Colonic mucosa (tissue), 4 donors: ENCODE measurements at regions not wholly inside any gene's neighbourhood (a gene's known extent, or its start where the extent isn't known, plus 50 kb on each side); places are given as distances from the start of the nearest gene placed in this dataset.

Experiments used
- DNase-seq: peaks from one replicate; pipeline ENCODE4 v3.0.0-alpha.2; 2020
- H3K27ac ChIP-seq: fragments of 200-600 bp; one replicate; pipeline ENCODE4 v1.8.0; 2021
- H3K27me3 ChIP-seq: fragments of 200-600 bp; one replicate; pipeline ENCODE4 v1.8.0; 2021
- H3K36me3 ChIP-seq: fragments of 200-600 bp; one replicate; pipeline ENCODE4 v1.8.0; 2021
- H3K4me1 ChIP-seq: fragments of 200-600 bp; one replicate; pipeline ENCODE4 v1.8.0; 2021; ENCODE audit warnings: mild to moderate bottlenecking
- H3K4me3 ChIP-seq: fragments of 200-600 bp; one replicate; pipeline ENCODE4 v1.8.0; 2021
- H3K9ac ChIP-seq, 2 donors: one replicate each; pipeline ENCODE4 v1.7.0; 2013; ENCODE audit warnings: control low read depth in 2 of 2, low read depth in 2 of 2, low read length in 2 of 2
- H3K9me3 ChIP-seq: fragments of 200-600 bp; one replicate; pipeline ENCODE4 v1.8.0; 2021
- intact Hi-C: fragments of 100-400 bp; cut with DNase I; formaldehyde crosslinking; loops from one replicate; pipeline ENCODE4 v1.14.1; 2022
- TF ChIP-seq, protein P1 (sequence below): fragments of 200-600 bp; IDR thresholded peaks from one replicate; pipeline ENCODE4 v1.8.0; 2022; ENCODE audit warnings: antibody characterized with exemption, mild to moderate bottlenecking
- donor health status: healthy.
- donor health status: DM: no; HTN: no; CAD: no.
- donor health status: DM: no; HTN: no; CAD: no.

DNA sequence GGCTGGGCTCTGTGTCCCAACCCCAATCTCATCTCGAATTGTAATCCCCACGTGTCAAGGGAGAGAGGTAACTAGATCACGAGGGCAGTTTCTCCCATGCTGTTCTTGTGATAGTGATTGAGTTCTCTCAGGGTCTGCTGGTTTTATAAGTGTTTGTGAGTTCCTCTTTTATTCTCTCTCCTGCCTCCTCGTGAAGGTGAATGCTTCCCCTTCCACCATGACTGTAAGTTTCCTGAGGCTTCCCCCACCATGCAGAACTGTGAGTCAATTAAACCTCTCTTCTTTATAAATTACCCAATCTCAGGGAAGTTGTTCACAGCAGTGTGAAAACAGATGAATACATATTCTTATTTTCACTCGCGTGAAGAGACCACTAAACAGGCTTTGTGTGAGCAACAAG, 148.2 kb downstream of the TMEM30B start:
- Histone ChIP-seq H3K27ac (no peak overlapping the region), H3K4me3 (no peak overlapping the region), H3K36me3 (no peaks in the 10 kb centered on the region), H3K4me1 (no peaks in the 10 kb centered on the region), H3K27me3 (no peaks in the 10 kb centered on the region), H3K9ac (no peak overlapping the region), H3K9me3 (no peaks in the 10 kb centered on the region)
- intact Hi-C loops: no loop called here
- no peak for DNase-seq
- TF ChIP-seq, protein P1, sequence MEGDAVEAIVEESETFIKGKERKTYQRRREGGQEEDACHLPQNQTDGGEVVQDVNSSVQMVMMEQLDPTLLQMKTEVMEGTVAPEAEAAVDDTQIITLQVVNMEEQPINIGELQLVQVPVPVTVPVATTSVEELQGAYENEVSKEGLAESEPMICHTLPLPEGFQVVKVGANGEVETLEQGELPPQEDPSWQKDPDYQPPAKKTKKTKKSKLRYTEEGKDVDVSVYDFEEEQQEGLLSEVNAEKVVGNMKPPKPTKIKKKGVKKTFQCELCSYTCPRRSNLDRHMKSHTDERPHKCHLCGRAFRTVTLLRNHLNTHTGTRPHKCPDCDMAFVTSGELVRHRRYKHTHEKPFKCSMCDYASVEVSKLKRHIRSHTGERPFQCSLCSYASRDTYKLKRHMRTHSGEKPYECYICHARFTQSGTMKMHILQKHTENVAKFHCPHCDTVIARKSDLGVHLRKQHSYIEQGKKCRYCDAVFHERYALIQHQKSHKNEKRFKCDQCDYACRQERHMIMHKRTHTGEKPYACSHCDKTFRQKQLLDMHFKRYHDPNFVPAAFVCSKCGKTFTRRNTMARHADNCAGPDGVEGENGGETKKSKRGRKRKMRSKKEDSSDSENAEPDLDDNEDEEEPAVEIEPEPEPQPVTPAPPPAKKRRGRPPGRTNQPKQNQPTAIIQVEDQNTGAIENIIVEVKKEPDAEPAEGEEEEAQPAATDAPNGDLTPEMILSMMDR: no peak

DNA sequence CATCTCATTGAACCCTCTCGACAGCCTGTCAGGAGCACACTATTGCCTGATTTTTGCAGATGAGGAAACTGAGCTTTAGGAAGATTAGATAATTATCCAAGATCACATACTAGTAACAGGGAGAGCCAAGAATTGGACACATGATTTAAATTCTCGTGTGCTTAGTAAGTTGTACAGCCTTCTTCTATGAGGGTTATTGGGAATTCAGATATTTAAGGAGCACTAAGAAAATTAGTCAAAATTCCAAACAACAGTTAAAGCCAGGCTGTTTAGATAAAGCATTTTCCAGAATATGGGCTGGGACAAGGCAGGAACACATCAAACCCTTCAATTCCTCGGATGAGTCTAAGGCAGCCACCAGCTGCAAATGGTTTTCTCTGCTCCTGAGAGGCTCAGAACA, 148.8 kb downstream of the TMEM30B start:
- H3K4me1 ChIP-seq: no peaks in the 10 kb centered on the region
- H3K36me3 ChIP-seq: no peaks in the 10 kb centered on the region
- no peaks in the 10 kb centered on the region for H3K27me3 ChIP-seq
- H3K27ac ChIP-seq: no peak overlapping the region
- H3K4me3 ChIP-seq: no peak overlapping the region
- intact Hi-C loops: no loop called here
- TF ChIP-seq, protein P1: no peak
- H3K9me3 ChIP-seq: no peaks in the 10 kb centered on the region
- no peak overlapping the region for H3K9ac ChIP-seq
- no peak for DNase-seq

DNA sequence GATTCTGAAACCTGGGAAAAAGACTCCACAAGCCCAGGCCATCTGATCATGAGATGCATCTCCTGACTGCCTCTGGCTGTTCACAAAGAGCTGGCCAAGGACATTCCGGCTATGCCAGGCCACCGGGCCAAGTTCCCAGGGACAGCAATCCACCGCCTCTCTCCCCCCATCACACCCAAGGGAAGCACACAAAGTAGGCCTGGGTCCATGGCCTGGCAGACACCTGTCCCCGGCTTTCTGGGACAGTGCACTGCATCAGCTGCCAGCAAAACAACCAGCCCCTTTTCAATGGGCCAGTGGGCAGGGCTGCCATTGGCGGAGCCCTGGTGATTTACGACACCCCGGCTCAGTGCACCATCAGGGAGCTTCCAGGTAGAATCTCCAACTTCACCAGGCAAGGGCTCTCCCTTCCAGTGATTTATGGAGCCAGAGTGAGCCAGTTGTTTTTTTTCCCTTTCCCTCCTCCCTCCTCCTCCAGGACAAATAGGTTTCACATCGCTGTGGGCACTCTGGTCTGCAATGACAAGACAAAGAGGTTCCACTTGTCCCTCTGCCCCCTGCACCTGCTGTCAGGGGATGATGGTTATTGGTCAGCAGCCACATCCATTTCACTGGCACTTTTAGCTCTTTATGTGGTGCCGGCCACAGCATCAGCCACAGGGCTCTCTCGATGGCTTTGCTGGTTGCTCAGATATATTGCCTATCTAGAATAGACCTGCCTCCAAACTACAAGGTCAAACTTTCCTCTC, 149.6 kb downstream of the SLC38A6 start:
- H3K4me3 ChIP-seq: no peak overlapping the region
- intact Hi-C loops: no loop called here
- no peak for DNase-seq
- no peaks in the 10 kb centered on the region for H3K27me3 ChIP-seq
- no peaks in the 10 kb centered on the region for H3K36me3 ChIP-seq
- H3K4me1 ChIP-seq: no peaks in the 10 kb centered on the region
- TF ChIP-seq, protein P1: no peak
- no peak overlapping the region for H3K27ac ChIP-seq
- H3K9me3 ChIP-seq: no peaks in the 10 kb centered on the region
- H3K9ac ChIP-seq: no peak overlapping the region

DNA sequence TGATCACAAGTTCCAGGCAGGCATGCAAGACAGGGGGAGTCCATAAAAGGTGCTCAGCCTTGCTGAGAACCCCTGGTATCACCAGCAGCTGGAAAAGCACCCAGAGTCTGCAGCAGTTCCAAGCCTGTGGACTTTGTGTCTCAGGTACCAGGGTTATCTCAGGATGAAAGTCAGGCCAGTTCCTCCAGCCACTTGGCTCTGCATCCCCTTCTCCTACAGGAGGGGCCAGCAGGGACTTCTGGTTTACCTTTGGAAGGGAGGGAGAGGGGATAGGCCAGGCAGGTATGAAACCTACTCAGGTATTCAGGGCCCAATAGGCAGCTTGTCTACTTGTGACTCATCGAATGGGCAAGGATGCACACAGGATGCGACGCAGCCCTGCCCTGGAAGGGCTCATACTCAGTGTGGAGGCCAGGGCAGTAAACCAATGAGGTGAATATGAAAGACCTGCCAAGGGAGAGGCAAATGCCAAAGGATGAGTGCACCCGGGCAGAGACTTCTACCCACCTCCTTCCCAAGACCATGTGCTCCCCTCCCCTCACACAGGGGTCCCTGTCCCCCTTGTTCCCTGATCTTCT, 148.2 kb downstream of the SLC38A6 start:
- Histone ChIP-seq H3K27ac (no peak overlapping the region), H3K9ac (no peak overlapping the region), H3K4me1 (no peaks in the 10 kb centered on the region), H3K4me3 (no peak overlapping the region), H3K36me3 (no peaks in the 10 kb centered on the region), H3K27me3 (no peaks in the 10 kb centered on the region), H3K9me3 (no peaks in the 10 kb centered on the region)
- DNase-seq: no peak
- intact Hi-C loops: no loop called here
- TF ChIP-seq, protein P1: no peak

DNA sequence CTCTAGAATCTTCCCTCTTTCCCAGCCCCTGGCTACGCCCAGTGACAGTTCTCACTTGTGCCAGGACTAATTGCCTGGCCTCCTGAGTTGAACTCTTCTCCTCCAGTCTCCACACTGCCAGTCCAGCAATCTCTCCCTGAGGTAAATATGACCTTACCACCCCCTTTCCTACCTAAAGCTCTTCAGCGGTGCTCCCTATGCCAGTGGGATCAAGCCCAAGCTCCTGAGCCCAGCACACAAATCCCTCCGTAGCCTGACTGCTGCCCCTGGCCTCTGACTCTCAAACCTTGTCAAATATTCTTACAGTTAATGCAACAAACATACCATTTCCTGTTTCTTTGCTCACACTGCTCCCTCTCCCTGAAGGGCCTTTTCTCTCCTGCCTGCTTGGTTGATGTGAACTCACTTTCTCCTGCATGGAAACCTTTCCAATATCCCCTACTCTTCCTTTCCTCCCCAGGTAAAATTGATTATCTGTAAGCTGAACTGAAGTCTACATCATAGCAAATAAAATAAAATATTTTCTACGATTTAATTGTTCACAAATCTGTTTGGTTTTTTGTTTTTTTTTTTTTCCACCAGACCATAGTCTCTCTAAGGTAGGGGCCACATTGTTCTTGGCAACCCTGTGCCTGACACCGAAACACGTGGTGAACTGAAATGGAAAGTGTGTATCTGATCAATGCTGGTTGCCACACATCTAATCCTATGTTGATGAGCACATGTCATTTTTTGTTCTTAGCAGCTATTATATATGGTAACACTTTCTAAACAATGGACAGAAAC, 147.5 kb downstream of the SLC38A6 start:
- Histone ChIP-seq H3K9ac (no peak overlapping the region), H3K27ac (no peak overlapping the region), H3K4me1 (no peaks in the 10 kb centered on the region), H3K4me3 (no peak overlapping the region), H3K27me3 (no peaks in the 10 kb centered on the region), H3K9me3 (no peaks in the 10 kb centered on the region), H3K36me3 (no peaks in the 10 kb centered on the region)
- intact Hi-C loops: no loop called here
- DNase-seq: no peak
- TF ChIP-seq, protein P1: no peak
